Loucy (cell line): ENCODE measurements at regions not wholly inside any gene's neighbourhood (a gene's known extent, or its start where the extent isn't known, plus 50 kb on each side); places are given as distances from the start of the nearest gene placed in this dataset.

Source experiments
- CTCF ChIP-seq: fragments of 200-600 bp; sonication (generic); conservative IDR thresholded peaks from 2 replicates; pipeline ENCODE4 v1.5.1; 2014; ENCODE audit warnings: mild to moderate bottlenecking, antibody characterized with exemption, low read length
- EZH2phosphoT487 ChIP-seq: fragments of 200-600 bp; IDR thresholded peaks from 2 replicates; pipeline ENCODE4 v1.6.1; 2018; ENCODE audit warnings: antibody characterized with exemption, mild to moderate bottlenecking, moderate library complexity, borderline replicate concordance

DNA sequence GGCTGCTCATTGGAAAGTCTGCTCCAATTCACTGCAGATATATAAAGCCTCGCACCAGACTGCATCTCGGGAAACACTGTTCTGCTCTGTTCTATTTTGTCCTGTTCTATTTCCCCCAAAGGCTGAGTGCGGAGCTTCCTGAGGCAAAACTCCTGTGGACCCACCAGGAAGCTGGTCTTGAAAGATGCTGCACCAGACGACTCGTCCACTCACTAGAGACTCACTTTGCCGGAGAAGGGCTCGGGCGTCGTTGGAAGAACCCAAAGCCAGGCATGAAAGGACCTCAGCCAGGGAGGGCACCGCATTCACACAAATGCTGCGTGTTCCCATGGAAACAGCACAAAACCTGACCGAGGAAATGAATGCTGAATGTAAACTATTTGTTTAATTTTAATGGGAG lies 331.2 kb upstream of the SFSWAP start:
- TF ChIP-seq CTCF = no peak
- TF ChIP-seq EZH2phosphoT487 = no peak
